Upper lobe of left lung (tissue), 4 donors: ENCODE measurements at regions not wholly inside any gene's neighbourhood (a gene's known extent, or its start where the extent isn't known, plus 50 kb on each side); places are given as distances from the start of the nearest gene placed in this dataset.

ENCODE experiments used
- EP300 ChIP-seq, 4 donors: sonication (generic); formaldehyde crosslinking; IDR thresholded peaks; one replicate each; pipeline ENCODE4 v1.5.1; 2017; ENCODE audit warnings: antibody characterized with exemption in 4 of 4, control low read depth in 2 of 4
- POLR2A ChIP-seq, 4 donors: fragments of 450-650 bp; IDR thresholded peaks; one replicate each; pipeline ENCODE4 v1.5.1; 2016 to 2017; ENCODE audit warnings: antibody characterized with exemption in 4 of 4, mild to moderate bottlenecking in 2 of 4
- POLR2AphosphoS5 ChIP-seq, 2 donors: sonication (generic); formaldehyde crosslinking; IDR thresholded peaks; one replicate each; pipeline ENCODE4 v1.5.1; 2017; ENCODE audit warnings: antibody characterized with exemption in 2 of 2
- TF ChIP-seq, protein P1 (sequence below), 6 experiments: fragments of 450-650 bp in 4 of 6; fragments of 200-600 bp in 2 of 6; sonication (generic) in 2 of 6; IDR thresholded peaks; one replicate each; pipeline ENCODE4 v1.5.1; 2016 to 2019; ENCODE audit warnings: antibody characterized with exemption in 6 of 6

DNA sequence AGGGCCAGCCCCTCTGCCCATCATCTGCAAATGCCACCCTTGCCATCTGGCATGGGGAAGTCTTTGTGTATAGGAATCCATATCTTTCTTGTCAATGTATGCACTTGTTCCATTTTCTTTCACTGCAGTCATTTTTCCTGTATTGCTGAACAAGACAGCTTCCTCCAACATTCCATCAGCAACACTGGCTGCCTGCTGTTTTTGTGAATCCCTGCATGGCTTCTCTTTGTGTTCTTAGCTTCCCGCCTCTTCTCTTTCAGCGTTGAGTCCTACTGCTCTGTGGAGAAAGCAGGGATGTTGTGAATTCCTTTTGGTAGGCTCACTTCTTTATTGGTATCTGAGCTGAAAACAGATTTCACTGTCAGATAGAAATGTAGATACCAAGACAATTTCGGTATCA lies 150.0 kb downstream of the LPIN1 start:
- no peak for TF ChIP-seq POLR2A (IDR thresholded peaks at IDR 0.05)
- TF ChIP-seq, protein P1, sequence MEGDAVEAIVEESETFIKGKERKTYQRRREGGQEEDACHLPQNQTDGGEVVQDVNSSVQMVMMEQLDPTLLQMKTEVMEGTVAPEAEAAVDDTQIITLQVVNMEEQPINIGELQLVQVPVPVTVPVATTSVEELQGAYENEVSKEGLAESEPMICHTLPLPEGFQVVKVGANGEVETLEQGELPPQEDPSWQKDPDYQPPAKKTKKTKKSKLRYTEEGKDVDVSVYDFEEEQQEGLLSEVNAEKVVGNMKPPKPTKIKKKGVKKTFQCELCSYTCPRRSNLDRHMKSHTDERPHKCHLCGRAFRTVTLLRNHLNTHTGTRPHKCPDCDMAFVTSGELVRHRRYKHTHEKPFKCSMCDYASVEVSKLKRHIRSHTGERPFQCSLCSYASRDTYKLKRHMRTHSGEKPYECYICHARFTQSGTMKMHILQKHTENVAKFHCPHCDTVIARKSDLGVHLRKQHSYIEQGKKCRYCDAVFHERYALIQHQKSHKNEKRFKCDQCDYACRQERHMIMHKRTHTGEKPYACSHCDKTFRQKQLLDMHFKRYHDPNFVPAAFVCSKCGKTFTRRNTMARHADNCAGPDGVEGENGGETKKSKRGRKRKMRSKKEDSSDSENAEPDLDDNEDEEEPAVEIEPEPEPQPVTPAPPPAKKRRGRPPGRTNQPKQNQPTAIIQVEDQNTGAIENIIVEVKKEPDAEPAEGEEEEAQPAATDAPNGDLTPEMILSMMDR (IDR thresholded peaks at IDR 0.05), result no peak
- TF ChIP-seq EP300 (IDR thresholded peaks at IDR 0.05), result no peak
- TF ChIP-seq POLR2AphosphoS5 (IDR thresholded peaks at IDR 0.05), result no peak
